DMS53 treated with DMSO at 0.1 percent for 48 hours (cell line): ENCODE measurements at regions not wholly inside any gene's neighbourhood (a gene's known extent, or its start where the extent isn't known, plus 50 kb on each side); places are given as distances from the start of the nearest gene placed in this dataset.
"Not testable (repeated sequence)": the region's sequence is repeated elsewhere in the genome, so short reads cannot be mapped to it uniquely, and the experiment has no call there.

Experiments used
- DNase-seq: peaks from one replicate; lab custom pipeline; 2025; ENCODE audit not compliant: unreplicated experiment; lab: John Stamatoyannopoulos, UW

DNA sequence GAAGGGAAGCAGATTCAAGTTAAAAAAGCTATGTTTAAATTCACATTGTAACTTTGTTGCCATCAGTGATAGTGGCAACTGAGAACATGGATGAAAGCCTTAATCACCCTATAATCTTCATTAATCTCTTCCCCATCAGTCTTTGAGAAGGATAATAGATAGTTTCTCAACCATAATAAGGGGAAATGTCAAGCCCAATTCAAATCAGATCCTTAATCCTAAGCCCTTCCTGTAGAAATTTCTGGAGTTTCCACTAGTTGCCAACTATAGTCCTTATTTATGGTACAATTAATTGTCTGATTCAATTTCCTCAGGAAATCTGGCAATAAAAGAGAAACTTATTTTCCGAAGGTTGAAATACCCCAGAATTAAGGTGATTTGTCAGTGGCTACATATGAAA, 431.8 kb downstream of the ZWINT start:
- DNase-seq, result no peak

DNA sequence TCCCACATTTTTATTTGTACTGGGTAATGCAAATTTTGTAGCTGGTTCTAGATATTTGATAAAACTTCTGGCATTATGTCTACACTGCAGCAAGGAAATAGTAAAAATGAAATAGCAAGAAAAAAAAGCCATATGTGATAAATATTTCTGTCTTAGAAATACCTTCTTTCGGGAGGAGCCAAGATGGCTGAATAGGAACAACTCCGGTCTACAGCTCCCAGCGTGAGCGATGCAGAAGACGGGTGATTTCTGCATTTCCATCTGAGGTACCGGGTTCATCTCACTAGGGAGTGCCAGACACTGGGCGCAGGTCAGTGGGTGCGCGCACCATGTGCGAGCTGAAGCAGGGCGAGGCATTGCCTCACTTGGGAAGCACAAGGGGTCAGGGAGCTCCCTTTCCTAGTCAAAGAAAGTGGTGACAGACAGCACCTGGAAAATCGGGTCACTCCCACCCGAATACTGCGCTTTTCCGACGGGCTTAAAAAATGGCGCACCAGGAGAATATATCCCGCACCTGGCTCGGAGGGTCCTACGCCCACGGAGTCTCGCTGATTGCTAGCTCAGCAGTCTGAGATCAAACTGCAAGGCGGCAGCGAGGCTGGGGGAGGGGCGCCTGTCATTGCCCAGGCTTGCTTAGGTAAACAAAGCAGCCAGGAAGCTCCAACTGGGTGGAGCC, 461.4 kb downstream of the ZWINT start:
- not testable (repeated sequence) for DNase-seq

DNA sequence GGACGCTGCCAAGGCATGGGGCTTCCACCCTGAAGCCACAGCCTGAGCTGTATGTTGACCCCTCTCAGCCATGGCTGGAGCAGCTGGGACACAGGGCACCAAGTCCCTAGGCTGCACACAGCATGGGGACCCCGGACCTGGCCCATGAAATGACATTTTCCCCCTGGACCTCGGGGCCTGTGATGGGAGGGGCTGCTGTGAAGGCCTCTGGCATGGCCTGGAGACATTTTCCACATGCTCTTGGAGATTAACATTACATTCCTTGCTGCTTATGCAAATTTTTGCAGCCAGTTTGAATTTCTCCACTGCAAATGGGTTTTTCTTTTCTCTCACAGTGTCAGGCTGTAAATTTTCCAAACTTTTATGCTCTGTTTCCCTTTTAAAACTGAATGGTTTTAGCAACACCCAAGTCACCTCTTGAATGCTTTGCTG, 463.6 kb downstream of the ZWINT start:
- no peak for DNase-seq

DNA sequence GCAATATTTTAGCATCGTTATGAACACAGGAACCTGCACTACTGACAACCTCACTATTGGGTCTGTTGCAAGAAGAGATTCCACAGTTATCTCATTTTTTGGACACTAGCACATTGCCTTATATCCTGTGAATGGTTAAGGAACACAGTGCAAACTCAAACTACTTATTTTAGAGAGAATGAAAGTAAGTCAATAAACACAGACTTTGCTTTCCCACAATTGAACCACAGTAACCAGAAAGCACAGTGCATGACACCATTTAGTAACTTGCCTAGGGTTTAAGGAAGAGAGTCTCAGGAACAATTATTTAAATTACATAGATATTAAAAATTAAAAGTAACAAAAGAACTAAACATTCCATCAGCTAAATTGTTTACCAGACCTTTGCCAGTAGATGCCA, 468.8 kb downstream of the ZWINT start:
- no peak for DNase-seq

DNA sequence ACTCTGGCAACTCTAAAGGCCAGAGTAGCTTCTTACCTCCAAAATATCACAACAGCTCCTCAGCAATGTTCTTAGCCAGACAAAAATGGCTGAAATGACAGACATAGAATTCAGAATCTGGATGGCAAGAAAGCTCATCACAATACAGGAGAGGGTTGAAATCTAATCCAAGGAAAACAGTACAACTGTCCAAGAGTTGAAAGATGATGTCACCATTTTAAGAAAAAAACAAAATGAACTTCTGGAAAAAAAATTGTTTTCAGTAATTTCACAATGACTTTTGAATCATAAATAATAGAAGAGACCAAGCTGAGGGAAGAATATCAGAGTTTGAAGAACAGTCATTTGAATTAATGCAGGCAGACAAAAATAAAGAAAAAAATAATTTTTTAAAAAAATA, 479.5 kb downstream of the ZWINT start:
- no peak for DNase-seq

DNA sequence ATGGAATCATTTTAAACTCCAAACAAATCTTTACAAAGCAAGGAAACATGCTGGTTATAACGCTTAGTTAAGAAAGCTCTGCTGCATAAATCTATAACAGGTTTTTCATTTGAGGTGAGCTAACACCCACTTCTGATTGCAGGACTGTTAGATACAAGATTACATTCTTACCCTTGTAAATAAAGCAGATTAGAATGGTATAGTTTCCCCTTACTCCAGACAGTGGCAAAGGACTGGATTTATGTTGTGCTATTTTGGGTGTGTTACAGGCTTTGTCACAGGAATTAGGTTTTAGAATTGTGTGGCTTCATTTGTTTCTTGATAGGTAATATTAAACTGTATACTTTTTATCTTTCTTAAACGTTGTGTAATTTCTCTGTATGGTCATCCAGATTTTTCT, 487.6 kb downstream of the ZWINT start:
- no peak for DNase-seq

DNA sequence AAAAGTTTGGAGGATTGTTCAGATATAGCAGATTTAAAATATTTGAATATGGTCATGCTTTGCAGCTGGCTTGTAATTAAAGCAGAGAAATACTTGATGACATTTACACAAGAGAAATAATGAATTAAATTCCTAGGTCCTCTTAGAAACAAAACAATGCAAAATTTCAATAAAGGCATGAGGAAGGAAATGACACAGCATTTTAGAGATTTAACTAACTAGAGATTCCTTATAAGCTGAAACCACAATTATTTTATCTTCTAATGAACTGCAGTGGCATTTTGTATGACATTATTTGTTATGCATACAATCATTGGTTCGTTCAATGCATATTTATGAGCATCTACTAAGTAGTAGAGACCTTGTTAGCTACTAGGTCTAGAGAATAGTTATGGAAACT, 490.9 kb downstream of the ZWINT start:
- no peak for DNase-seq

DNA sequence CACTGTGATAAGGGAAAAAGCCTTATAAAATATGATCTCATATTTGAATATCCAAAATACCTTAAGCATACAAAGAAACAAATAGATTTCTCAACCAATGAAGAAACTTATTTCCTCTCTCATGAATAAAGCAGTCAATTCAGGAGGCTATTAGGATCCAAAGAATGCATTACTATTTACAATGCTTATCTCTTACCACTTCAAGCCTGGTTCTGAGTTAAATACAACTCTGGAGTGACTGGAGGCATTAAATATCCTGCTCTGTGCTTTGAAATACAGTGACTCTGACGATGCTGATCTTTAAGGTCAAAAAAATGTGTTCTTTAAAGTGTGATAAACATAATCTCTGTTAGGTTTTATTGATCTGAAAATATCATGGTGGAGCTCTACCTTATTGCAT, 493.2 kb downstream of the ZWINT start:
- no peak for DNase-seq

DNA sequence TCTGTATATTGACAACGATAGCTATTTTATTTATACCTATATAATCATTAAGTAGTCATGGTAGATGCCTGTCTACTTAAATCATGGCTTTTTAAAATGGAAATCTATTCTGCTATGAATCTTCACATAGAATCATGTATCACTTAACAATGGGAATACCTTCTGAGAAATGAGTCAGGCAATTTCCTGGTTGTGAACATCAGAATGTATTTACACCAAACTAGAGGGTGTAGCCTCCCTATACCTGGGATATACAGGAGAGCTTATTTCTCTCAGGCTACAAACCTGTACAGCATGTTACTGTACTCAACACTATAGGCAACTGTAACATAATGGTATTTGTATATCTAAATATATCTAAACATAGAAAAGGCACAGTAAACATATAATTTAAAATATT, 502.3 kb downstream of the ZWINT start:
- no peak for DNase-seq

DNA sequence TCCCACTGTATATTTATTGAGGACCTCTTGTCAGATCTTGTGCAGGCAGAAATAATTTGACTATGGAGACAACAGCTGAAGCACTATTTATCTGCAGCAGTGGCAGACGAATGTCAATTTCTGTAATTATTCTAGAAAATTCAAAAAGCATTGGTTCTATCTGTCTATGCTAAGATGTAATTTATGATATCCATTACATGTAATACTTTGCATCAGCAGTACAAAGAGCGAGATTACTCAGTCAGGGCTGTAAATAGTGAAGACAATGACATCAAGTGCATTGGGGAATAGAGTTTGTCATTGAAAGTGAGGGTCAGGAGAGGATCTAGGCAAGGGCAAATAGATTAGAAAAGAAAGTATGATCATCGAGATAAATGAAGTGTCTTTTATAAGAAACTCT, 508.2 kb downstream of the ZWINT start:
- DNase-seq, result no peak

DNA sequence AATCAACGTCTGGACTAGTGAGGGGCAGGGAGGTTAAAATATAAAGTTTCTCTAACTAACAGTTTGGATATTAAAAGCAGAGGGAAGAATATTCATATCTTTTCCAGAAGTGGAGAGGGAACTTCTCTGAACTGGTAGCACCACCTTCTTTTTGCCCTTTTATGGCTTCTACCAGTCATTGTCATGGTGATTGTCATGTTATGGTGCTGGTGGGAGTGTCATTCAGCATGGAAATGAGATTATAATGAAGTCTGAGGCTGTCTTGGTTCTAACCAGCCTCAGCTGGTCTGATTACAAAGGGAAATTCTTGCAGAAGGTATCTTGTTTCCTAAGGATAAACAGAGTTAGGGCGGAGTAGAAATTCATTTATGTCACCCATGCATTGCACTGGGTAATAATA, 523.8 kb downstream of the ZWINT start:
- DNase-seq, result no peak

DNA sequence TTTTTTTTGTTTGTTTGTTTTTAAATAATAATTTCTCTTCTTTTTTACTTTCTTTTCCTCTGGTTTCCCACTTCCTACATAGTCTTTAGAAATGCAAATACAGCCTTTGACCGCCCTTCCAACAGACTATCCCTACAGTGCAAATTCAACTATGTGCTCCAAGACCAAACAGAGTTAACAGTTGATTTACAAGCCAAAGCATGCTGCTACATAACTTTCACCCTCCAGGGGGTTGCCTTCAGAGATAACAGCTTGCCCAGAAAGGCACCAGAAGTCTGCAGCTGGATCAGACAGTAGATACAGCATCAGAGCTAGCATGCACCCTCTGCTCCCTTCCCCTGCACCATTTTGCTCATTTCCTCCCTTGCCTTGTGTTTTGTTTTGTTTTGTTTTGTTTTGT, 539.0 kb downstream of the ZWINT start:
- DNase-seq, result no peak

DNA sequence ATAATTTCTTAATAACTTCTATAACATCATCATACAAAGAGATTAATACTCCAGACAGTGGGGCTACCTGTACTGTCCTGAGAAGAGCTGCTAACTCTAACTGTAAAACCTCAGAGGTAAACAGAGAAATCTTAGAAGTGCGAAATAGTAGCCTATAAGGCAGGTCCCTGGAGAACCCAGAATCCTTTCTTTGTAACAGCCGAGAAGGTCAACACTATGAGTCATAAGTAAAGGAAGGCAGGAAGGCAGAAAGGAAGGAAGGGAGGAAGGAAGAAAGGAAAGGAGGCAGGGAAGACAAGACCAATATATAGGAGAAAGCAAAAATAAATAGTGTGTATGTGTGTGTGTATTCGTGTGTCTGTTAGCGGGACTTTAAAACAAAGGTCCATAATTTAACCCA, 540.6 kb downstream of the ZWINT start:
- no peak for DNase-seq

DNA sequence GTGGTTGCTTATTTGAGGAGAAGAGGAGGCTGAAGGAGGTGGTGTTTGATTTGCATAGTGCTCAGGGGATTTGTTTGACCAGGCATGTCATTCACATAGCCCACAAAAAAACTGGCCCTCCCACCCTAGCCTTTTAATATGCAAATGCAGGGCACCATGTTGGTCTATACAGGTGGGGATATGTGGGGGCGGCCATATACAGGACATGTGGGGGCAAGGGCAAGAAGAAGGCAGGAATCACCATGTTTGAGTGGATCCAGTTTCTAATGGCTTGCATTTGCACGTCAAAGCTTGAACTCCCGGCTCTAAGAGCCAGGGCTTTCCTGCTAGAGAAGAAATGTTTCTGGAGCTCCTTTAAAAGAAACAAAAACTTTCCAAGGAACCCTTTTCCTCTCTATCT, 541.0 kb downstream of the ZWINT start:
- no peak for DNase-seq

DNA sequence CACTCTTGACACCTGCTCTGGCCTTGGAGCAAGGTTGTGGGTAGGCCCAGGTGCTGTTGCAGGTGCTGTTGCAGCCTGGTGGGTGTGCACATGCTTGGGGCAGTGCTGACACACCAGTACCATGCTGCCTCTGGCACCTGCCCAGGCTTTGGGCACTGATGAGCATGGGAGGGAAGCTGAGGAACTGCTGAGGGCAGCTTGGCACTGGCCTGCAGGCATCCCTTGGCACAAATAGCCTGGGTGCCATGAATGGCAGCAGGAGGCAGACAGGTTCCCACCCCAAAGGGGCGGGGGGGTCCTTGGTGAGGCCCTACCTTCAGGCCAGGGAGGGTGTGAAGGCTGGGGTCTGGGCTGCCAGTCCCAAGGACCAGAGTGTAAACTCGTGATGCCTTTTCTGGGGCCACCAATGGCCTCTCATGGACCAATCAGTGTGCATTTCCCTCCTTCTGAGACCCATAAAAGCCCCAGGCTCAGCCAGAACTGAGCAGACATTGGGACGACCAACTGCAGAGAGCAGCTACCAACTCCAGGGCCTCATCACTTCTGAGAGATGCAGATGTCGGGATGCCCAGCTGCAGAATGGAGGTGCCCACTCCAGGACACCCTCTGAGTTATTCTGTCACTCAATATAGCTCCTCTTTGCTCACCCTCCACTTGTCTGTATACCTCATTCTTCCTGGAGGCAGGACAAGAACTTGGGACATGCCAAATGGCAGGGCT, 547.4 kb downstream of the ZWINT start:
- no peak for DNase-seq

DNA sequence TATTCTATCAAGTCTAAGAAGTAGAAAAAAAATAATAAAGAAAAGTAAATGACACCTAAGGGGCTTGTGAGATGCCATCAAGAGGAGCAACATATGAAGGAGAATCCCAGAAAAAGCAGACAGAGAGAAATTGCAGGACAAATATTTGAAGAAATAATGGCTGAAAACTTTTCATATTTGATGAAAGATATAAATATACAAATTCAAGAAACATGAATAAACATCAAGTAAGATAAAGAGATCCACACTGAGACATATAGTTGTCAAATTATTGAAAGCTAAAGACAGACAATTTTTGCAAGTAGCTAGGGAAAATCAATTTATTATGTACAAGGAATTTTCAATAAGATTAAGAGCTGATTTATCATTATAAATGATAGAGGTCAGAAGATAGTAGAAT, 558.0 kb downstream of the ZWINT start:
- DNase-seq, result no peak

DNA sequence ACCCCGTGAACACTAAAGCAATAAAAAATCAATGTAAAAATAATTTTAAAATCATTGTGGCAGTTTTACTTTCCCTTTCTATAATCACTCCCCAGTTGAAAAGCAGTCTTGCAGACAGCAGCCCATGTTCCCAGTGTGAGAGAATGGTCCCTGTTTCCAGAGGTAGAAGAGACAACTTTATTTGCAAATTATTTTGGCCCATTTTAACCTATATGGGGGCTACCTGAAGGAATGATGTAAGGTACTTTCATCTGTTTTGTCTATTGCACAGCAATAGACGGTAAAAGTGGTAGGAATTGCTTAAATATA, 559.8 kb downstream of the ZWINT start:
- DNase-seq, result no peak

DNA sequence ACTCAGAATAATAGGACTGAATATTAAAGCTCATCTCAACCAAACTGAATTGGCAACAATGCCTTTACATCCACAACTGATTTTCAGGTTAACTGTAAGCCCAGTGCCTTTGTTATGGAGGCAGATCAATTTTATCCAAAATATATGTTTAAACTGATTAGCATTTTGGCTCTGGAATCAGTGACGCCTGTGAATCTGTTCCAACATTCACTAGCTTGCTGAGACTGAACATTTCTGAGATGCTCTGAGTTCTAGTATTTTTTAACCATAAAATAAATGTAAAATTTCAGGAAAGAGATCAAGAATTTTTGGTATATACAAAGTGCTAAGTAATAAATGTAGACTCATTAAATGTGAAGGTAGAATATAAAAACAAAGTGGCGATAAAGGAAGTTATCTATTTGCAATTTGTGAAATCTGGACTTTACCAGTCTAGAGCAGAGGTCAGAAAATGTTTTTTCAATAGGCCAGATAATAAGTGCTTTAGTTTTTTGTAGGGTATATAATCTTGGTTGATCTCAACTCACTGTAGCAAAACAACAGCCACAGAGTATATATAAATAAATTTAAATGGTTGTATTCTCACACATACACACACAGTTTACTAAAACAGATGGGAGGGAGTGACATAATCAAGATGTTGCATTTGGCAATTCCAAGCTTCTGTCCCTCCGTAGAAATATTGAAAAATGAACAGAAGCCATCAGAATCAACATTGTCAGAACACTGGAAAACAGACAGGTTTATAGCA, 560.3 kb downstream of the ZWINT start:
- DNase-seq, result no peak

DNA sequence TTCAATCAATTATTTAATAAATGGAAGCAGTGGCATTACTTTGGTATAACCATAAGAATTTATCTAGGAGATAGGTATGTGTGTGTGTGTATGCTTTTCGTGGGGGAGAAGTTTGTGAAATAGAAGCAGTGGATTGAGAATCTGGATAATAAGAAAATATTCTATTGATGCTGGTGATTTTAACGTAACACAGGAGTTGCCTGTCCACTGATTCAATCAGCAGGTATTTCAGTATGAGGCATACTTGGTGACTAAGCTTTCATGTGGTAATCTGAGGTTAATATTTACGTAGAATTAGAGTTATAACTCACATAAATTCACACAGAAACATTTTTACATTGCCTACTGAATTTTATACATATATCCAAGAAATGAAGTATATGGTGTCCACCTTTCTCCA, 568.0 kb downstream of the ZWINT start:
- no peak for DNase-seq

DNA sequence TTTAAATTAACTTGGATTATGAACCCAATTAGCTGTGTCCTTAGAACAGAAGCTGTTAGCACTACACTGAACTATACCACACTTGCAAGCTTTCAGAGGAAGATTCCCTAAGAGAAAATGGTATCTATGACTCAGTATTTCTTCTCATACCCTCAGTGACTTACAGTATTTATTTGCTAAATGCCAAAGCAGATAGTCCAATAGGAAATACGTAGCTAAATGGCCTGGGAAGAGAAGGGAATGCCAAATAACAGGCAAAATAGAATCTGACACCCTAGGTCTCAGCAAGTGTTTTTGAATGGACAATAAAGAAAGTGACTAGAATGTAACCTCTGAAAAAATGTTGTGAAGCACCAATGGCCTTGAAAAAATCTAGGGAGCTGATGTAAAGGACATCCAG, 570.8 kb downstream of the ZWINT start:
- DNase-seq, result not testable (repeated sequence)

DNA sequence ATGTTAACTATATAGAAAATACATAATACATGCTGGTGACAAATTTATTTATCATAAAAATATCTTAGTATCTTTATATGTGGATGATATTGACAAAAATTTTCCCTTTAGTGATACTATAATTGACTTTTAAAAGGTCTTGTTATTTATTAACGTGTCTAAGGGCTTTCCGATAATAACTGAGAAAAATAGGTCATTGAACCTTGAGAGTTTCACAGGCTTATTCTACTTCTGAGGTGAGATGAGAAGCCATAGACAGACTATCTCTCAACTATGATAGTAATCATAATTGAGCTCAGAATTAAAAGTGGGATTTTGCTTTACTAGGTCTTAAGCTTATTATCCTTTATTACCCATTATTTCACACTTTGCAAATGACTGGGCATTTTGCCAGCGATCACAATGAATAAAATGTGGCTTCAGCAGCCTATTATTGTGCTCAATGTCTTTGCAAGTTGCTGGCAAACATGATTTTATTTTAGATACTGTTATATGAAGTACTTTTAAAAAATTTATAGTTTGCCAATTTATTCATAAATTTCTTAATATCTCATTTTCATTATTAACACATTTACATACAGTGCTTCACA, 574.5 kb downstream of the ZWINT start:
- DNase-seq, result no peak

DNA sequence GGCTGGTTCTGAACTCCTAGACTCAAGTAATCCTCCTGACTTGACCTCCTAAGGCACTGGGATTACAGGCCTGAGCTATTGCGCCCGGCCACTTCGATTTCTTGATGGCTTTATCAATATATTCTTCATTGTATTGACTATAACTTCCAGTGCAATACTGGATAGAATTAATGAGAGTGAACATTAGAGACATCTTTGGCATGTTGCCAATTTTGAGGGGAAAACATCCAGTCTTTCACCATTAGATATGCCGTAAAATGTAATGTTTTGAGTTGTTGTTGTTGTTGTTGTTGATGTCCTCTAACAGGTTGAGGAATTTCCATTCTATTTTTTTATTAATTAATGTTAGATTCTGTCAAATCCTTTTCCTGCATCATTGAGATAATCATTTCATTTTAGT, 578.9 kb downstream of the ZWINT start:
- no peak for DNase-seq
